ENCODE measurements at regions not wholly inside any gene's neighbourhood (a gene's known extent, or its start where the extent isn't known, plus 50 kb on each side); places are given as distances from the start of the nearest gene placed in this dataset.

DNA sequence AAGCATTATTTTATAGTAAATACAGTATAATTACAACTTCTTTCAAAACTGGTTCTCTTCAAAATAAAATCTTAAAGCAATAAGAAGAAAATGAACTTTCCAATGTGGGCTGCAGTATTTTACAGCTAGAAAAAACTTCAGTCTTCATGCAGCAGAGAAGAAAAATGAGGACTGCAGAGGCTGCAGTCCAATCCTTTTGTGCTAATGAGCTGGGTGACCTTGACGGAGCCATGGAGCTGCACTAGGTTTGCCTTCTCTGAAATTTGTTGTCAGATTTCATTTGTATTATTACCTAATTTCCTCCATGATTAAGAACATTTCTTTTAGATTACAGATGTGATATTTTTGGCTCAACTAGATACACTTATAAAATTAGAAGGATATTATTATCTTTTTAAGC is 245.2 kb upstream of the ADAMTS3 start:
- H3K4me2 ChIP-seq (ENCODE audit: low read length): no peak overlapping the region
- H3K27ac ChIP-seq (ENCODE audit: low read depth, low read length): no peak overlapping the region
- H3F3A ChIP-seq (ENCODE audit: control insufficient read depth, insufficient read depth): no peaks in the 10 kb centered on the region
- no peaks in the 10 kb centered on the region for H4K20me1 ChIP-seq (ENCODE audit: control insufficient read depth, insufficient read depth, low read depth, low read length)
- H3K9me3 ChIP-seq (ENCODE audit: control insufficient read depth, insufficient read depth, low read length): no peaks in the 10 kb centered on the region
- no peaks in the 10 kb centered on the region for H3K9me2 ChIP-seq (replicated peaks; ENCODE audit: control insufficient read depth, low read length)
- no peaks in the 10 kb centered on the region for H3K36me3 ChIP-seq (ENCODE audit: control insufficient read depth, low read length)
- TF ChIP-seq, protein P1, sequence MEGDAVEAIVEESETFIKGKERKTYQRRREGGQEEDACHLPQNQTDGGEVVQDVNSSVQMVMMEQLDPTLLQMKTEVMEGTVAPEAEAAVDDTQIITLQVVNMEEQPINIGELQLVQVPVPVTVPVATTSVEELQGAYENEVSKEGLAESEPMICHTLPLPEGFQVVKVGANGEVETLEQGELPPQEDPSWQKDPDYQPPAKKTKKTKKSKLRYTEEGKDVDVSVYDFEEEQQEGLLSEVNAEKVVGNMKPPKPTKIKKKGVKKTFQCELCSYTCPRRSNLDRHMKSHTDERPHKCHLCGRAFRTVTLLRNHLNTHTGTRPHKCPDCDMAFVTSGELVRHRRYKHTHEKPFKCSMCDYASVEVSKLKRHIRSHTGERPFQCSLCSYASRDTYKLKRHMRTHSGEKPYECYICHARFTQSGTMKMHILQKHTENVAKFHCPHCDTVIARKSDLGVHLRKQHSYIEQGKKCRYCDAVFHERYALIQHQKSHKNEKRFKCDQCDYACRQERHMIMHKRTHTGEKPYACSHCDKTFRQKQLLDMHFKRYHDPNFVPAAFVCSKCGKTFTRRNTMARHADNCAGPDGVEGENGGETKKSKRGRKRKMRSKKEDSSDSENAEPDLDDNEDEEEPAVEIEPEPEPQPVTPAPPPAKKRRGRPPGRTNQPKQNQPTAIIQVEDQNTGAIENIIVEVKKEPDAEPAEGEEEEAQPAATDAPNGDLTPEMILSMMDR (IDR thresholded peaks at IDR 0.05; ENCODE audit: low read depth, low read length, poor library complexity, severe bottlenecking): no peak
- TF ChIP-seq EZH2phosphoT487 (IDR thresholded peaks at IDR 0.05; ENCODE audit: borderline replicate concordance, low read length): no peak
- H3K27me3 ChIP-seq (ENCODE audit: control insufficient read depth, low read length): no peaks in the 10 kb centered on the region
- no peaks in the 10 kb centered on the region for H3K4me1 ChIP-seq (ENCODE audit: control insufficient read depth, low read length)
- no peak overlapping the region for H3K4me3 ChIP-seq (ENCODE audit: low read length)
- no peaks in the 10 kb centered on the region for H3K79me2 ChIP-seq (ENCODE audit: control insufficient read depth, low read length)

DNA sequence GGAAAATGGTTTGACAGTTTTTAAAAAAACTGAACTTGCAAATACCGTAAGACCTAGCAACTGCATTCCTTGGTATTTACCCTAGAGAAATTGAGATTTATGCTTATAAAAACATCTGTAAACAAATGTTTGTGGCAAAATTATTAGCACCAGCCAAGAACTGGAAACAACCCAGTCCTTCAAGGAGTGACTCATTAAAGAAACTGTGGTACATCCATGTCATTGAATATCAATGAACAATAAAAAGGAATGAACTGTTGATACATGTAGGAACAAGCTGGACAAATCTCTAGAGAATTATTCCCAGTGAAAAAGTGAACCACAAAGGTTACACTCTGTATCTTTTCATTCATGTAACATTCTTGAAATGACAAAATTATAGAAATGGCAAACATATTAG is 240.2 kb upstream of the ADAMTS3 start:
- no peaks in the 10 kb centered on the region for H4K20me1 ChIP-seq (ENCODE audit: control insufficient read depth, insufficient read depth, low read depth, low read length)
- H3K4me2 ChIP-seq (ENCODE audit: low read length): no peak overlapping the region
- no peak for TF ChIP-seq EZH2phosphoT487 (IDR thresholded peaks at IDR 0.05; ENCODE audit: borderline replicate concordance, low read length)
- TF ChIP-seq, protein P1 (IDR thresholded peaks at IDR 0.05; ENCODE audit: low read depth, low read length, poor library complexity, severe bottlenecking): no peak

DNA sequence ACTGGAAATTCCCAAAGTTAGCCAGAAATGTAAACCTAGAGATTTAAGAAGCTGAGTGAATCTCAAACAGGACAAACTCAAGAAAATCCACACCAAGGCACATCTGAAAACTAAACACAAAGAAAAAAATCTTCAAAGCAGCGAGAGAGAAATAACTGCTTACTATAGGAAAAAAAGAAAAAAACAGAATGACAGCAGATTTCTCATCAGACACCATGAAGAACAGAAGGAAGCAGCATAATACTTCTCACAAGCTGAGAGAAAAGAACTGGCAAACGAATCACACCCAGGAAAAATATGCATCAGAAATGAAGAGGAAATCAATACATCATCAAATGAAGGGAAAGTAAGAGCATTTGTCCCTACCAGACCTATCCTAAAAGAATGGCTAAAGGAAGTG is 236.3 kb upstream of the ADAMTS3 start:
- no peaks in the 10 kb centered on the region for H3K4me1 ChIP-seq (ENCODE audit: control insufficient read depth, low read length)
- no peaks in the 10 kb centered on the region for H3K36me3 ChIP-seq (ENCODE audit: control insufficient read depth, low read length)
- no peak overlapping the region for H3K27ac ChIP-seq (ENCODE audit: low read depth, low read length)
- no peaks in the 10 kb centered on the region for H3K9me2 ChIP-seq (replicated peaks; ENCODE audit: control insufficient read depth, low read length)
- H4K20me1 ChIP-seq (ENCODE audit: control insufficient read depth, insufficient read depth, low read depth, low read length): no peaks in the 10 kb centered on the region
- H3K9me3 ChIP-seq (ENCODE audit: control insufficient read depth, insufficient read depth, low read length): no peaks in the 10 kb centered on the region
- no peak overlapping the region for H3K4me2 ChIP-seq (ENCODE audit: low read length)
- no peaks in the 10 kb centered on the region for H3K79me2 ChIP-seq (ENCODE audit: control insufficient read depth, low read length)
- no peak overlapping the region for H3K4me3 ChIP-seq (ENCODE audit: low read length)
- TF ChIP-seq, protein P1 (IDR thresholded peaks at IDR 0.05; ENCODE audit: low read depth, low read length, poor library complexity, severe bottlenecking): no peak
- TF ChIP-seq EZH2phosphoT487 (IDR thresholded peaks at IDR 0.05; ENCODE audit: borderline replicate concordance, low read length): no peak
- H3F3A ChIP-seq (ENCODE audit: control insufficient read depth, insufficient read depth): no peaks in the 10 kb centered on the region
- H3K27me3 ChIP-seq (ENCODE audit: control insufficient read depth, low read length): no peaks in the 10 kb centered on the region

More for the DNA sequence above, 240.2 kb upstream of the ADAMTS3 start:
- Histone ChIP-seq H3K36me3 (ENCODE audit: control insufficient read depth, low read length) (no peaks in the 10 kb centered on the region), H3K4me3 (ENCODE audit: low read length) (no peak overlapping the region), H3F3A (ENCODE audit: control insufficient read depth, insufficient read depth) (no peaks in the 10 kb centered on the region), H3K27ac (ENCODE audit: low read depth, low read length) (no peak overlapping the region), H3K9me2 (replicated peaks; ENCODE audit: control insufficient read depth, low read length) (no peaks in the 10 kb centered on the region), H3K9me3 (ENCODE audit: control insufficient read depth, insufficient read depth, low read length) (no peaks in the 10 kb centered on the region), H3K27me3 (ENCODE audit: control insufficient read depth, low read length) (no peaks in the 10 kb centered on the region), H3K79me2 (ENCODE audit: control insufficient read depth, low read length) (no peaks in the 10 kb centered on the region), H3K4me1 (ENCODE audit: control insufficient read depth, low read length) (no peaks in the 10 kb centered on the region)

DNA sequence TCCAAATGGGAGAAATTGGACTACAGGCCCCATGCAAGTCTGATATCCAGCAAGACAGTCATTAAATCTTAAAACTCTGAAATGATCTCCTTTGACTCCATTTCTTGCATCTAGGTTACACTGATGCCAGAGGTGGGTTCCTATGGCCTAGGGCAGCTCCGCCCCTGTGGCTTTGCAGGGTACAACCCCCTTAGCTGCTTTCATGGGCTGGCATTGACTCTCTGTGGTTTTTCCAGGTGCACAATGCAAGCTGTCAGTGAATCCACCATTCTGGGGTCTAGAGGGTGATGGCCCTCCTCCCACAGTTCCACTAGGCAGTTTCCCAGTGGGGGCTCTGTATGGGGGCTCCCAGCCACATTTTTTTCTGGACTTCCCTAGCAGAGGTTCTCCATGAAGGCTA is 228.5 kb upstream of the ADAMTS3 start:
- Histone ChIP-seq H3K36me3 (ENCODE audit: control insufficient read depth, low read length) (no peaks in the 10 kb centered on the region), H3F3A (ENCODE audit: control insufficient read depth, insufficient read depth) (no peaks in the 10 kb centered on the region), H3K79me2 (ENCODE audit: control insufficient read depth, low read length) (no peaks in the 10 kb centered on the region), H3K4me2 (ENCODE audit: low read length) (no peak overlapping the region), H3K9me2 (replicated peaks; ENCODE audit: control insufficient read depth, low read length) (no peaks in the 10 kb centered on the region), H3K4me1 (ENCODE audit: control insufficient read depth, low read length) (no peaks in the 10 kb centered on the region), H3K27me3 (ENCODE audit: control insufficient read depth, low read length) (no peaks in the 10 kb centered on the region), H3K9me3 (ENCODE audit: control insufficient read depth, insufficient read depth, low read length) (no peaks in the 10 kb centered on the region), H4K20me1 (ENCODE audit: control insufficient read depth, insufficient read depth, low read depth, low read length) (no peaks in the 10 kb centered on the region), H3K4me3 (ENCODE audit: low read length) (no peak overlapping the region), H3K27ac (ENCODE audit: low read depth, low read length) (no peak overlapping the region)
- TF ChIP-seq EZH2phosphoT487 (IDR thresholded peaks at IDR 0.05; ENCODE audit: borderline replicate concordance, low read length): no peak
- TF ChIP-seq, protein P1 (IDR thresholded peaks at IDR 0.05; ENCODE audit: low read depth, low read length, poor library complexity, severe bottlenecking): no peak
